Fibroblast of pulmonary artery (primary cell): ENCODE measurements at regions not wholly inside any gene's neighbourhood (a gene's known extent, or its start where the extent isn't known, plus 50 kb on each side); places are given as distances from the start of the nearest gene placed in this dataset.

Source experiments
- DNase-seq: peaks from one replicate; pipeline ENCODE4 v3.0.0-alpha.2; 2010; ENCODE audit warnings: low read depth
- H3K4me3 ChIP-seq: replicated peaks from 2 replicates; pipeline ENCODE4 v1.5.1; 2011; ENCODE audit warnings: low read depth, mild to moderate bottlenecking, control low read depth, low read length, moderate library complexity
- TF ChIP-seq, protein P1 (sequence below): IDR thresholded peaks from 2 replicates; pipeline ENCODE4 v1.5.1; 2011; ENCODE audit warnings: mild to moderate bottlenecking, control low read depth, low read length, inconsistent platforms; ENCODE audit errors: missing control alignments

DNA sequence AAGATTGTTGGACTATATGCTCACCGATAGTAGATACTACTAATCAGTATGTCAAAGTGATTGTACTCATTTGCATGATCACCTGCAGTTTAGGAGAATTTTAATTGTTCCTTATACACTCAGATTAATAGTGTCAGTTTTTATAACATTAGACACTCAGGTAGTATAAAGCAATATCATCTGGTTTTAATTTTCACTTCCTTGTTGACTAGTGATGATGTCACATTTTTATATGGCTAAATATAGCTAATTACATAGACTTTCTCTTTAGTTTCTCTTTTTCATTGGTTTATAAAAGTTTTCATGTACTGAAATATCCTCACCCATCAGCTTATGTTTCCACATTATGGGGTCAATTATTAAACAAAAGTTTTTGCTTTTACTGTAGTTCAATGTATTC is 1332.4 kb upstream of the ADGRL2 start:
- no peak for DNase-seq
- TF ChIP-seq, protein P1, sequence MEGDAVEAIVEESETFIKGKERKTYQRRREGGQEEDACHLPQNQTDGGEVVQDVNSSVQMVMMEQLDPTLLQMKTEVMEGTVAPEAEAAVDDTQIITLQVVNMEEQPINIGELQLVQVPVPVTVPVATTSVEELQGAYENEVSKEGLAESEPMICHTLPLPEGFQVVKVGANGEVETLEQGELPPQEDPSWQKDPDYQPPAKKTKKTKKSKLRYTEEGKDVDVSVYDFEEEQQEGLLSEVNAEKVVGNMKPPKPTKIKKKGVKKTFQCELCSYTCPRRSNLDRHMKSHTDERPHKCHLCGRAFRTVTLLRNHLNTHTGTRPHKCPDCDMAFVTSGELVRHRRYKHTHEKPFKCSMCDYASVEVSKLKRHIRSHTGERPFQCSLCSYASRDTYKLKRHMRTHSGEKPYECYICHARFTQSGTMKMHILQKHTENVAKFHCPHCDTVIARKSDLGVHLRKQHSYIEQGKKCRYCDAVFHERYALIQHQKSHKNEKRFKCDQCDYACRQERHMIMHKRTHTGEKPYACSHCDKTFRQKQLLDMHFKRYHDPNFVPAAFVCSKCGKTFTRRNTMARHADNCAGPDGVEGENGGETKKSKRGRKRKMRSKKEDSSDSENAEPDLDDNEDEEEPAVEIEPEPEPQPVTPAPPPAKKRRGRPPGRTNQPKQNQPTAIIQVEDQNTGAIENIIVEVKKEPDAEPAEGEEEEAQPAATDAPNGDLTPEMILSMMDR, result no peak
- no peak overlapping the region for H3K4me3 ChIP-seq

DNA sequence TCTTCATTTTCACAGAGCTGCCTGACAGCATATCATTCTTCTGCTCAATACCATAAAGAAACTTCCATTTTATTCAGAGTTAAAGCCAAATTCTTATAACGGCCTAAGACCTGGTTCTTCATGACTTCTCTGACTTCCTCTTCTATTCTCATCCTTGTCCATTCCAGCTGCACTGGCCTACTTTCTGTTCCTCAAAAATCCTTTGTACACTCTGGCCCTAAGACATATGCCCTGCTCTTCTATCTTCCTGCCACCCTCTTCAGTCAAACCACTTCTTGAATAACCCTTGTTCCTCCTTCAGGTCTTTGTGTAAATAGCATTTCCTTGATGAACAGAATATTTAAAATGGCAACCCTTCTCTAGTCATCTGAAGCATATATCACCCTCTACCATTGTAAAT is 1338.7 kb upstream of the ADGRL2 start:
- TF ChIP-seq, protein P1, result no peak
- H3K4me3 ChIP-seq, result no peak overlapping the region
- no peak for DNase-seq

DNA sequence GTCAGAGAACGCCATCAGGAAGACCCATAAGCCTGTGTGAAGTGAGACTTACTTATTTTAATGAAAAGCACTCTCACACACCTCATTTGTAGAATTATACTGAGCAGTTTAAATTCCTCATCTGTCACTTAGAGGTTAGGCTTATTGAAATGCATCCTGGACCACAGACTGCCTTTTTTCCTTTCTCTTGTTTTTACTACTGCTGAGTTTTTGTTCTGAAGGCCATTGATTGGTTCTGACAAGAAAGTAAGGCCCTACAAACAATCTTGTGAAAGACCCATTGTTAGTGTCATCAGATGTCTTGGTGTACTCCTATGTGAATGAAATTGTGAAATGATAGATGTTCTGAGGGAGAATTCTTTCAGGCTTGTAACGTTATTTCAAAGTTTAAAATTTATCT is 1343.3 kb upstream of the ADGRL2 start:
- peak; percentile 33 for DNase-seq
- H3K4me3 ChIP-seq, result no peak overlapping the region
- TF ChIP-seq, protein P1, result no peak

DNA sequence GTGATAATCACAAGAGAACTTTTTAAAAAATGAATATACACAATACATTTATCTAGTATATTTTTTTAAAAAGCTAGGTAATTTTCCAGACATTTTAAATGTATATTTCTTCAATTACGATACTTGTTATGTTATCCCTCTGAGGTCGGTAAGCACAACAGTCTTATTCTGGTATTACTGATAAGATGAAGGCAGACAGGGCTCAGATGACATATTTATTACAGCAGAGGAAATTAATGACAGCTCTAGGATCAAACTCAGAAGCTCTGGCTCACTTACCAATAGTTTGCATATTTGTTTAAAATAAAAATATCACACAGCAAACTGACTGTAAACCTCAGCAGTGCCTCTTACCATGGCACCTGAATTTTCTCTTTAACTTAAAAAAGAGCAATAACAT is 1347.0 kb upstream of the ADGRL2 start:
- H3K4me3 ChIP-seq, result no peak overlapping the region
- TF ChIP-seq, protein P1, result no peak
- no peak for DNase-seq

DNA sequence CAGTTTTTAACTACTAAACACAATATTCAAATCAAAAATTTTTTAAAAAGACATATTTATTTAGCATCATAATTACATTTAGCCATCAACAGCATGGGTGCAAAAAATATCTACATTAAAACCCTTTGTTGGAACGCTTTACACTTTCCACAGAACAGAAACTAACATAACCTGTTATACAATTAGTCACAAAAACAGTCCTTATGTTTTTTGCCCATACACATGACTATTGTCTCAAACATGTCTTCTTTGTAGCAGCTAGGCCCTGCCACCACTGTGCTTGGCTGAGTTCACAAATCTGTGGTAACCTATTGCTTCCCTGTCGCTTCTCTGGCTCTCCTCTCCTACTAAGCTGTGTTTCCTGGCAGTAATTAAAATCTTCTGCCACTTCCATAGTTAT is 1350.0 kb upstream of the ADGRL2 start:
- no peak overlapping the region for H3K4me3 ChIP-seq
- TF ChIP-seq, protein P1, result no peak
- DNase-seq, result no peak

DNA sequence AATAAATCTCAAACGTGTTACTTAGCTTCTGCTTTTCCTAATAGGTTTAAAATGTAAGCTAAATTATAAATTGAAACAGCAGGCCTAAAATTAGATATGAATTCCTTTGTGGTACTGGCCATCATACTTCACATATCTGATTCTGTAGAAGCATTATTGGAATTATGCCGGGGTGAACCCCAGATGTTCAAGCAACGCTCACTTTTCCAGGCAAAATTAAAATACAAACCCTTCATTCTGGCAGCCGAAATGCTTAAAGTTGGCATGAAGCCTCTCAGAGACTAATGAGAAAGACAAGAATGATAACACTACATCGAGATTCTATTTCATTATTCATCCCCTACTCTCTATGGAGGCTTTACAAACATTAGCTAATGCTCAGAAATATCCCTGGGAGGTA is 1352.7 kb upstream of the ADGRL2 start:
- DNase-seq, result peak; percentile 6
- H3K4me3 ChIP-seq, result no peak overlapping the region
- TF ChIP-seq, protein P1, result no peak

DNA sequence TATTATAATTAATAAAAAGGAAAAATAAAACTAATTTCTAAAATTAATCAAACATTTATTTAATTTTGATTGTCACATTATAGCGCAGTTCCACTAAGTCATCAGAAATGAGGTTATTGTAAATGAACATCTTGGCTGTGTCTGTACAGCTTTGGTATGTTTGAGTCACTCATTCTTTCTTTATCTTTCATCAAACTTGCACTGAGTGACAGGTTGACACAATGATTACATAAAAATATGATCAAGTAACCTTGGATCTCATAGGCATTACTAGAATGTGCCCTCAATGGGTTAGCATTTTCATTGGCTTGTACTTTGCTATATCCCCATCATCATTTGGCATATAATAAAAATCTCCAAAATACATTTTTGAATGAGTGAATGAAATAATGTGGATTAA is 1353.2 kb upstream of the ADGRL2 start:
- TF ChIP-seq, protein P1, result no peak

More for the DNA sequence above, 1353.2 kb upstream of the ADGRL2 start:
- no peak for DNase-seq
- no peak overlapping the region for H3K4me3 ChIP-seq
